GM19328 (cell line): ENCODE measurements at regions not wholly inside any gene's neighbourhood (a gene's known extent, or its start where the extent isn't known, plus 50 kb on each side); places are given as distances from the start of the nearest gene placed in this dataset.
A peak's percentile ranks its signal among the peaks of the same experiment; 100 is the strongest.
"Not testable (repeated sequence)": the region's sequence is repeated elsewhere in the genome, so short reads cannot be mapped to it uniquely, and the experiment has no call there.

Experiments
- ATAC-seq: cut with Tn5 transposase; IDR thresholded peaks from one replicate; pipeline ENCODE4 v1.9.1; 2021; ENCODE audit warnings: mild to moderate bottlenecking, moderate library complexity; ENCODE audit not compliant: unreplicated experiment

DNA sequence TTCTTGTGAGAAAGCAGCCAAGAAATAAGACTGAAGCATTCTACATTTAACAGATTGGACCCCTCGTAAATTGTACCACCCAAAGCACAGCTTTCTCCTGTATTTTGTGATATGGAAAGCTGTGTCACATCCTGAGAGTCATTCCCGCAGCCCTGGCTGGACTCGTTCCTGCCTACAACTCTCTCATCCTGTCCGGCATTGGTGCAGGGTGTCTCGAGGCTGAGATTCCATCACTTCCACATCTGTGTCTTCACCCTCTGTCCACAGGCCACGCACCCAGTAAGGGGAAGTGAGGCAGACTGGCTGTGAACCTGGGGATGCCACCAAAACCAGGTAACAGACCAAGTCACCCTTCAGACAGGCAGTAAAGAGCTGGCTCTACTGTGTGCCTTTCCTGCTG is 146.2 kb upstream of the KLF6 start:
- no peak for ATAC-seq

DNA sequence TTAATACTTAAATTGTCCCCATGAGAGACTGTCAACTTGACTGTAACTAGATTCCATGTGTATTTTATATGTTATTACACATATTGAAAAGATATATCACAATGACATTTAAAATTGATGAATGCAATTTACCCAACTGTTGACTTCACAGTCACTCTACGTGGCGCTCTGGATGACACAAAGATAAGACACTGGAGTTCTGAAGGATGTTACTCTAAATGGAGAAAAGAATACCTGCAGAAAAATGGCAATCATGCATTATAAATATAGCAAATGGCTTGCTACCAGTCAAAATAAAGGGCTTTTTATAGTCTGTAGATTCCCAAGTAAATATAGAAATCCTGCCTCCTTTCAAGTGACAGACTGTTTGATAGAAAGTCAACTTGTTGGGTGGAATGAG is 143.6 kb upstream of the KLF6 start:
- no peak for ATAC-seq

DNA sequence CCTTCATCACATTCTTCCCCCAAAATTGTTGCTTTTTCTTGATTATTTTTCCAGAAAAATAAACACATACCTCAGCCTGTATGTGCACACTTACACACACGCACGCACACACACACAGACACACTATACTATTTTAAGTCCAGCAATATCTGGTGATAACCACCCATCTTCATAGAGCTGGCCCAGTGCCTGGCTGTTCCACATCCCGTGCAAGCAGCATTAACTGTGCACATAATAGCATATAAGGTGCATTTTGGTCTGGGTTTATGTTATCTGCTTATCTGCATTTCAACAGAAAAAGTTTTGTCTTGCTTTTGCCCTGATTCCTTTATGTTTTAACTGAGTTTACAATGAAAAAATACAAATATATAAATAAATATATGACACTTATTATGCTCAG is 143.1 kb upstream of the KLF6 start:
- ATAC-seq = no peak

DNA sequence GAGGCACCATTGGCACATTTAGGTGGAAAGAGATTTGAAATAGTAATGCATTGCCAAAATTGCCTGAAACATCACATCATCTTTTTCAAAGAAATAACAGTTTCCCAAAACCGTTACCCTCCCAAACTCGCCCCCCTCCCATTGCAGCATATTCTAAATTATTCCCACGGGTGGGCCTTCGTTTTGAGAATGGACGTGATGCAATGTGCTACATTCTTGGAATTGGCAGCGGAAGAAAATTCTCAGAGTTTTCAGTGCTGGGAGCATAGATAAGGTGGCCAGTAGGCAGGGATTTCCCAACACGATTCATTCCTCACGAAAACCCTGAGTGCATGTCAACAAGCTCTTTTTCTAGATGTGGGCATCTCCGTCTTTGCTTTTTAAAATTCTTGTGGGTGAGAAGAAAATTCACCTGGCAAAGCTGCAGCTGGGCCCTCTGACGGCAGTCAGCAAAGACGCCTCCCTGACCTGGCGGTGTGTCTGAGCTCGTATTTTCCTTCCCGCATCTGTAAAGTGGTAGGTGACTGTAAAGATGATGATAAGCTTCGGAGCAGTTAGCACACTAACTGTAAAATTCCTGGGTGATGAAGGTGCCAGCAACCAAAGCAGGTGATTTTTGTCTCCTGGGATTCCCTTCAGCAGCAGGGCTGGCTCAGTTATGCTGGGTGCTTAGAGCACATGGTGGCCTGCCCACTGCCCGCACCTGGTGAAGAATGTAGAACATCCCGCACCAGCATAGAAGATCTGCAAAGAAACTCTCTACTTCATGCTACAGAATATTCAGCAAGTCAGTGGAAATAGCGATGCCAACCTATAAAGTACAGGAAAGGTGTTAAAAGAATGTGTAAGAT is 141.9 kb upstream of the KLF6 start:
- no peak for ATAC-seq

DNA sequence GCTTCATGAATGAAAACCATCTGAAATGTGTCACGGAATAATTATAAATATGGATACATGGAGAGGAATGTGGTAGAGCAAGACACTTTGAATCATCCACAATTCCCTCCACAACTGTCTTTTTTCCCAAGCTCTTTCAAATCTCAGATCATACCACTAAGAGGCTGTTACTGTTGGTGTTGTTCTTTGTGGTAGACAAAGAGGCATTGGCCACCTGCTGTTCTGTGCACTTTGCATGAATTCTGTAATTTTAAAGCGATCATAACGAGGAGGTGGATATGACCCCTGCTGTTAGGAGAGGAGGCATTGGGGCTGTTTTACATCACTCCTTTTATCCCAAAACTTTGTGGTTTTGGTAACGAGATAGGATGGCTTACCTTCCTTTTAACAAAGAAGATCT is 141.2 kb upstream of the KLF6 start:
- ATAC-seq = no peak

DNA sequence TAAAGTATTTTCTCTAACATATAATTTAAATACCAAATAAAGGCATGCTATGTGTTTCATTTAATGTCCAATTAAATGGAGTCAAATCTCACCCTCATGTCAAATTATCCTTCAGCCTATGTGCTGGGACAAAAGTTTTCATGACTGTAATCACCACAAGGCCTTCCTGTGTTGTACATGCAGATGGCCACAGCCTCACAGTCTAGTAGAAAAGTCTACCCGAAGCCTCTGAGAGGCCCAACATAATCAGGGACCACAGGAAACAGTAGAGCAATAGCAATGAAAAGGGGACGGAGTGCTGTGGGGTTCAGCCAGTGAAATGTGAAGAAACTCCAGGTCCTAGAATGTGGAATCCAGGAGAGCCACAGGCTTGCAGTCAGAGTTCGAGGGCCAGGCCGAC is 140.2 kb upstream of the KLF6 start:
- ATAC-seq = no peak

DNA sequence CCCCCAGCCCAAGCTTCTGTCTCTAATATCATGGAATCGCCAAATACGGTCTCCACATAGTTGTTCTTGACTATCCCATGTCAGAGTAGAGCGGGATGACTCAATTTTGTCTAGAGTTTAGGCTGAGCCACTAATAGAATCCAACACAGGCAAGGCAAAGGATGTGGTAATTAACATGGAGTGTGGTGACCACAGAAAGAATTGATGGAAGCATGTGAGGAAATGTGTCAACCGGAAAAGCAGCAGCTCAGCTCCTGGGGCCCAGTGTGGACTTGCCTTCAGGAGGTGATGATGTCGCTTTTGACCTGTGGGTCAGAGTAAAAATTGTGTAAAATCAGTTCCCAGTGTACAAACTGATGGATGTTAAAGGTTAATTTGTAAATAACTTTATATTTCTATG is 139.3 kb upstream of the KLF6 start:
- ATAC-seq = no peak

DNA sequence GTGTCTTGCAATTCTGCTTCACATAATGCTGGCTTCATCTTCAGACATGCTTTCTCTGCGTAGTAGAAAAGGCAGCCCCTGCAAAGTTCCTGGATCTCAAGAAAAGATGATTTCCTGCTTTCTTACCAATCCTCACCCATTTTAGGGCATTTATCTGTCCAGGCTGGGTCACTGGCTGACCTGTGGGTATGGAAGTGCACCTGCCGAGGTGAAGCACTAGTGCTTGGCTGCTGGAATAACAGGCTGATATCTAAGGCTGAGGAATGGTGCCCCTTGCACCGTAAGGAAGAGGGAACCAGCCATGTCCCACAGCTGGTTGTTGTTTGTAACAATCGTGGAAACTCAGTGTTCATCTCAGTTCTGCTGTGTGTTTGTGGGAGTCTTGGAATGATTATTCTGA is 138.0 kb upstream of the KLF6 start:
- no peak for ATAC-seq

DNA sequence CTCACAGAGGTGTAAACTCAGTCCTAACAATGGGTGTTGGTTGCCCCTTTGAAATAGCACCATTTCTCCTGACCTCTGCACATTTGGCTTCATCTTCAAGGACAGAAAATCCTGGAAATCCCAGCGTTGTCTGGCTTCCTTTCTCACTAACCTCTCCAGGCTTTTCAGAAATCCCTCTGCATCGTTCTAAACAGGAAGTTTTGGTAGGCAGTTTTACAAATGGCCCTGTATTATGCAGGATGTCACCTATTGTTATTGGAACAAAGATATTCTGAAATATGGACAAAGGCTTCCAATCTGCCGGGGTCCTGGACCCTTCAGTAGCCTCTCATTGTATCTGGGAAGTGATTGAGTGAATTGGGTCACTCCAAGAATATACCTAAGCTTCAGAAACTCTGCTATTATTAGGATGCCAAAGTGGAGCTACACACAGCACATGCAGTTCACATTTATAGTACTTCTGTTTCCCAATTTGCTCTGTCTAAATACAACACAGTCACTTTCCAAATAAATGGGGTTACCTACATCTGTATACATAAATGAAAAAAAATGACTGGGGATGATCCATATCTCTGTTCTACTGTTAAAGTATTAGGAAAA is 134.8 kb upstream of the KLF6 start:
- ATAC-seq = no peak

DNA sequence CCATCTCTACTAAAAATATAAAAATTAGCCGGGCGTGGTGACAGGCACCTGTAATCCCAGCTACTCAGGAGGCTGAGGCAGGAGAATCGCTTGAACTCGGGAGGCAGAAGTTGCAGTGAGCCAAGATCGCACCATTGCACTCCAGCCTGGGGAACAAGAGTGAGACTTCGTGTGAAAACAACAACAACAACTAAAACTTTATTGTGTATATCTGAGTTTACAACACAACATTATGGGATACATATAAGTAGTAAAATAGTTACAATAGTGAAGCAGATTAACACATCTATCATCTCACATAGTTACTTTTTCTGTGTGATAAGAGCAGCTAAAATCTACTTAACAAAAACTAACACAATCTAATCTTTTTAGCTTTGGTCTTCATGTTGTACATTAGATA is 132.4 kb upstream of the KLF6 start:
- not testable (repeated sequence) for ATAC-seq

DNA sequence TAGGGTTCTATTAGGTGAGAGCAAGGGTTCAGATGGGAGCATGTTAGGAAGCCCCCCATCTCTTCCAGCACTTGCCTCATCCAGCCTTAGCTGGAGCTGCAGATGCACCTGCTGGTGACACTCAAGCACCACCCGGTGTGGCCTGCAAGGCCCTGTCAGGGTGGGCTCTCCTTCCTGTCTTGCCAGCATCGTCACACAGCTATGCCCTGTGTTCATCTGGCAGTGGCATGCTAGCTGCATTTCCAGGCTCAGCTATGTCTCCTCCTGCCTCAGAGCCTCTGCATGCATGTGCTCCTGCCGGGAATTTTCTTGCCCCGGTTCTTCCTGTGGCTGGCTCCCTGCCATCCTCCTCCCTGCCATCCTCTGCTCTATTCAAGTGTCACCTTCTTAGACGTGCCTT is 129.7 kb upstream of the KLF6 start:
- no peak for ATAC-seq

DNA sequence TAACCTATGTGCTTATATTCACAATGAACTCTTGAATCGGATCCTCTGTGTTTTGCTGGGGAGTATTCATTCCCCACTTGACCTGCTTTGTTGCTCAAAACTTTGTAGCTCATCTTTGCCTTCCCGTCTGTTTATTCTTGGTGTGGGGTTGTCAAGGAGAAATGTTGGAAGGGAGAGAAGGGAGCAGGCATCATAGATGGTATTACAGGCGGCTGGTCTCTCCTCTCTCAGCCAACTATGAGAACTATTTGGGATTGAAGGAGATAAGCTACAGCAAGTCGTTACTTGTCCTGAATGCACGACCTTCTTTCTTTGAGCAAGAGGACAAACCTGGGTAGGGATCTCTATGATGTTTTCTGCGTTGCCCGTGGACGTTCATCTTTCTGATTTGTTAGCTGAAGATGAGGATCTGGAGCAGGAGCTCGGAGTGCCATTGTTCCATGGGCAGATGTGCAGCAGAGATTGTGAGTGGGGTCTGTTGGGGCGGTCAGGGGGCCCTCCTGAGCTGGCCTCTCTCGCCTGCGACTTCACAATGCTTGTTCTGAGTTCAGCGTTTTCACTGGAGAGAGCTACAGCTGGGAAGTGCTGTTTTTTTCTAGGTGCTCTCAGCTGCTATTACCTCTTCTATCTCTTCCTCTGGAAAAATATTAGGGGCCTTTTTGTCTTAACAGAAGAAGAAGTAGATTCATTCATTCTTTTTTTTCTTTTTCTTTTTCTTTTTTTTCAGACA is 126.9 kb upstream of the KLF6 start:
- ATAC-seq = no peak

DNA sequence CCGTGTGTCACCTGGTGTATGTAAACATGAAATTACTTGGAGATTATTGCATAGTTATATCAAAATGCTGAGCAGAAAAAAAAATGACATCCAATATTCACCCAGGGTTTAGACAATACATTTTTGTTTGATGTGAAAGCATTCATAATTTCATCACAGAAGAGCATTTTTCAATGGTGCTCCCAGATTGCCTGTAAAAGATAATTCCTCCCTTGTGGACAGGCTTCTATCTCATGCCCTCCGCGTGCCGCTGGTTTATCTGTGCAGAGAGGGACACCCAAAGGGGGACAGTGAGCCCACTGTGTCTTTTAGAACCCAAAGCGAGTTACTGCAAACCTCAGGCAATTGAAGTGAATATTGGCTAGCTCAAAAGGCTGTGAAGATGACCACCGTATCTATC is 126.2 kb upstream of the KLF6 start:
- ATAC-seq = no peak

DNA sequence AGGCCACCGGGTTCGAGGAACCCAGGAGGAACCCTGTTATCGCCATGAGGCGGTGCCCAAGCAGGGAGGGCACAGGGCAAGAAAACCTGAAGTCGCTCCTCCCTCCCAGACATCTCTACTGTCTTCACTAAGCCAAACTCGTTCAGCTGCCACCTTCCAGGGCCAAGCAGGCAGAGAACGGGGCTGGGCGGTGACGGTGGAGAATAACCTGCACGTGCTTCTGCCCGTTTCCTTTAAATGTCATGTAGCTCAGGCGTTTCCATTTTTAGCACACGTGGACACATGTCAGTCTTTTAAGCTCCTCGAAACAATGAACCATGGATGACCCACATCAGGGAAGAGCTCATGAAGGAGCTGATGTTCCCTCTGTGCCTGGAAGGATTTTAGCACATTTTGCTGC is 124.3 kb upstream of the KLF6 start:
- ATAC-seq = no peak

DNA sequence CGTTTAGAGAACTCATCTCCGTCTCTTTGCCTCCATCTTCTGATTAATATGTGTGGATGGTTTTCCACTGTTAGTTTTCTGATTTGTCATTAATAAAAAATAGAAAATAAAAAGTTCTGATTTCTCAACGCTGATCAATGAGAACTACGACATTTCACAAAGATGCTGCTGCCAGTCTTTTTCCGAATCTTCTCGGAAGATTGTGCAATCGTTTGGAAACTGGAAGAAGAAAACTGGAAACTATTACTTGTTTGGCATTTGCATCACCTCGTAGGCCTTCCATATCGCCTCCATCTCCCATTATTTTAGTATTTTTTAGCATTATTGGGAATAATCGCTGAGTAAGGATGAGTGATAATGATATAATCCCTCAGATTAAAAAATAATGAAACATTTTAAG is 123.2 kb upstream of the KLF6 start:
- no peak for ATAC-seq

DNA sequence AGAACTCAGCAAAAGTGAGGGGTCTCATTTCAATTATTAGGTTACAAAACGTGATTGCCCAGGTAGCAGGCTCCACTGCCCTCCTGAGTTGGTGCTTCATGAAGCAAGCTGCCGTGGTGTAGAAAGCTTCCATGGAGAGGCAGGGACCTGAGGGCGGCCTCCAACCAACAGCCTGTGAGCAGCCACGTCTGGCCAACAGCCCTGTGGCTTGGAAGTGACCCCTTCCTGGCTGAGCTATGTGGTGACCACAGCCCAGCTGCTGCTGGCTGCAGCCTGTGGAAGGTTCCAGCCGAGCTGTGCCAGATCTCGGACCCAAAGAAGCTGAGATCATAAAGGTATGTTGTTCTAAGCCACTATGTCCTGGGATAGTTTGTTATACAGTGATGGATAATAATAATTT is 122.5 kb upstream of the KLF6 start:
- no peak for ATAC-seq

DNA sequence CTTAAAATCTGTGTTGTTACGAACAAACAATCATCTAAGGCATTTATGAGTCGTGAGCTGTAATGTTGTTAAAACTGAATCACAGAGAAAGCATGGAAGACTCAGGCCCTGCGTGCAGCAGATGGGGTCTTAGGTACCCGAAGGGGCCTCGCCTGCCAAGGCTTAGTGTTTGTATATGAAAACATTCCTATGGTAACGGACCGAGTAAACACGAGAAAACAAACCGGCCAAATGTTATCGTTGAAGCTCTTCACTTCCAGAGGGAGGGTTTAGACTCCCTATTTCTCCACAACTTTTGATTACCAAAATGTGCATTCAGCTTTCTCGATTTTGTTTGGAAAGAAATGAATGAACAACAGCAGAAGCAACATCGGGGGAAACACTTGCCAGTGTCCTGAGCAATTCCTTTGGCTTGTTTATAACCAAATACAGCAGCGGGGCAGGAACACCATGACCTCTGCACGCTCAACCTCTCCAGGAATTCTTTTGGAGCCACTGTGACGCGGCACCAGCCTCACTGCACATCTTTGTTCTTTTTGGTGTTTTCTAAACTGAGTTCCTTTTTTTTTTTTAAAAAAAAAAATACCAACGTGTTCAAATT is 121.6 kb upstream of the KLF6 start:
- no peak for ATAC-seq

DNA sequence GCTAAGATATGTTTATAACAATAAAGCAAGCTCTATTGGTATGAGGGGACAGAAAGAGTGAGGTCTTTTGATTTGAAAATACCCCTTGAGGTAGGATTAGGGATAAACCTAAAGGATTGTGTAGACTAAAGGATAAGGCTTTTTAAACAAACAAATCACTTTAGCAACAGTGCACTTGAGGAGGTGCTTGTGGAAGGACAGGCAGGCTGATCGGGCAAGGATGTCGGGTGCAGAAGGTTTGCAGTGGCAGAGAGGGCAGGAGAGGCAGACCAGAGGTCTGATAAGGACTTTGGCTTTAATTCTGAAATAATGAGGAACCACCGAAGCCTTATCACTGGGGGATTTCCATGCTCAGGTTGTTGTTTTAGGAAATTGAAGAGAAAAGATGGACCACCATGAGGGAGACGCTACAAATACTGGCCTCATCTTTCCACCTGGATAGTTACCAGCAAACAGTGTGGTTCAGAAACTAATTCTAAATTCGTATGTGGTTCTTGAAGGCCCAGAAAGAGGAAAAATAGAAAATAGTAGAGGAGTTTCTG is 119.5 kb upstream of the KLF6 start:
- no peak for ATAC-seq

DNA sequence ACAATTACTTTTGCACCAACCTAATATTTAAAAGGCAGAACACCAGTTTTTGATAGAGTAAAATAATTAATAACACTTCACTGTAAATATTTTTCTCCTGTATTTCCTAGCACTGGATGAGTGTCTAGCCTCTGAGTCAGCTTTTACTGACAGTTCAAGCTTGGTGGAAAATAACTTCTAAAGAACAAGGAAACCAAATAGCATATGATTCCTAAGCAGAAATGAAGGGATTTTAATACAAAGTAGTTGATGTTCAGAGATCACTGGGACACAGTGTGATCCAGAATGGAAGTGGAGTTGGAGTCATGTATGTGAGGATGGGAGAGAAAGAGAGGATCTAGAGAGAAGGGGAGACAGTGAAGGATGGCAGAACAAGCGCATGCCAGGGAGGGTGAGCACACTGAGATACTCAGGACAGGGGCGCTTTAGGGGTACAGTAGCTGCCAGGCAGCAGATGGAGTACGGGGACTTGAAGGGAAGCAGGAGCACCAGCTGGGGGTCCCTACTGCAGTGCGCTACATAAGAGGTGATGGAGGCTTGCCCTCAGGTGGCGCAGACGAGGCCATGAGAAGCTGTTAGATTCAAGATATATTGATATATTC is 117.9 kb upstream of the KLF6 start:
- no peak for ATAC-seq

DNA sequence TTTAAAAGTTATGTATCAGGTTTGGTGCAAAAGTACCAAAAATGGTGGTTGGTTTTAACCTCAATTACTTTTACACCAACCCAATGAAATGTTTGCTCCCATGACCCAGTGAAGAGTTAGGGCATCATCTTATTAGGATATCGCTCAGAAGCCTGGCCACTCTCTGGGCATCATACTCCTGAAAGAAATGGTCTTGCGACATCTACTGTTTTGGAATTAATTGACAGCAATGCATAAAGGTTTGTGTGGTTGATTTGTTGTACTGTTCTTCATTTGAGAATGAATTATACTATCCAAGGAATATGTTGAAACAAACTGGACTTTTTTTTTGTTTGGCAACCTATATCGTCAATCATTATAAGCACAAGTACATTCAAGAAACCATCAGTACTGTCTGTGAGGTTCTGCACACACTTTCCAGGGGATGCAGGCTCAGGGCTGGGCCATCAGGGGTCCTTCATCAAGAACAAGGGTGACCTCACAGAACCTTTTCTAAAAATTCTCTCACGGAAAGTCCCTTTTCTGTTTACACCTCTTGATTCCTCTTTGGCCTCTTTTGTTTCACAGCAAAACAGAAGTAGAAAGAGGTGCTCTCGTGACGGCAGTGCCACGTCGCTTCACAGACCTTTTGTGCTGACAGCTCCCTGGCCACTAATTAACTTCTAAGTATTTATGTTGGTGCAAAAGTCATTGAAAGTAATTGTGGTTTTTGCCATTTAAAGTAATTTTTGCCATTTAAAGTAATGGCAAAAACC is 117.2 kb upstream of the KLF6 start:
- peak; percentile 62 for ATAC-seq
